Liver (tissue), 3 donors: ENCODE measurements at regions not wholly inside any gene's neighbourhood (a gene's known extent, or its start where the extent isn't known, plus 50 kb on each side); places are given as distances from the start of the nearest gene placed in this dataset.

Source experiments
- FOXA1 ChIP-seq: IDR thresholded peaks from 2 replicates; pipeline ENCODE4 v1.6.1; 2016; ENCODE audit warnings: antibody characterized with exemption
- JUND ChIP-seq, 2 donors: IDR thresholded peaks; 2 replicates each; pipeline ENCODE4 v1.6.1; 2016; ENCODE audit warnings: antibody characterized with exemption in 2 of 2
- TF ChIP-seq, protein P1 (sequence below): fragments of 150-350 bp; IDR thresholded peaks from 2 replicates; pipeline ENCODE4 v1.5.1; 2017; ENCODE audit warnings: improper control_type of control experiment, low read depth, low read length; ENCODE audit not compliant: missing input control
- donor health status: healthy.
- donor health status: healthy.

DNA sequence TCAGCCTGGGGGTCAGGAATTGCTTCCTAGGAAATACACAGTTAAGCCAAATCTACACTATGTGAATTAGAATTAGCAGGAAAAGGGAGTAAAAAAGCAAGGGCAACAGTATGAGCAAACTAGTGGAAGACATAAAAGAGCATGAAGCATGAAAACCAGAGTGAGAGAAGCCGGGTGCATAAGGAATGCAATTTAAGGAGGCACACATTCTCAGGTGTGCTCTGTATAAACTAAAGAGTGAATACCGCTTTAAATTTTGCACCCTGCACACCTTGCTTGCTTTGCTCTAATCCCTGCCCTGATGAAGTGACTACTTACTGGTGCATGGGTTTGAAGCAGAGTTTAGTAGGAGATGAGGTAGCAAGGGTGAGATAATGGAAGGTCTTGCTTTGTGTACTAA lies 65.7 kb upstream of the EPHA4 start:
- TF ChIP-seq, protein P1, sequence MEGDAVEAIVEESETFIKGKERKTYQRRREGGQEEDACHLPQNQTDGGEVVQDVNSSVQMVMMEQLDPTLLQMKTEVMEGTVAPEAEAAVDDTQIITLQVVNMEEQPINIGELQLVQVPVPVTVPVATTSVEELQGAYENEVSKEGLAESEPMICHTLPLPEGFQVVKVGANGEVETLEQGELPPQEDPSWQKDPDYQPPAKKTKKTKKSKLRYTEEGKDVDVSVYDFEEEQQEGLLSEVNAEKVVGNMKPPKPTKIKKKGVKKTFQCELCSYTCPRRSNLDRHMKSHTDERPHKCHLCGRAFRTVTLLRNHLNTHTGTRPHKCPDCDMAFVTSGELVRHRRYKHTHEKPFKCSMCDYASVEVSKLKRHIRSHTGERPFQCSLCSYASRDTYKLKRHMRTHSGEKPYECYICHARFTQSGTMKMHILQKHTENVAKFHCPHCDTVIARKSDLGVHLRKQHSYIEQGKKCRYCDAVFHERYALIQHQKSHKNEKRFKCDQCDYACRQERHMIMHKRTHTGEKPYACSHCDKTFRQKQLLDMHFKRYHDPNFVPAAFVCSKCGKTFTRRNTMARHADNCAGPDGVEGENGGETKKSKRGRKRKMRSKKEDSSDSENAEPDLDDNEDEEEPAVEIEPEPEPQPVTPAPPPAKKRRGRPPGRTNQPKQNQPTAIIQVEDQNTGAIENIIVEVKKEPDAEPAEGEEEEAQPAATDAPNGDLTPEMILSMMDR, result no peak
- TF ChIP-seq FOXA1 (no peak), JUND (IDR thresholded peaks at IDR 0.05) (no peak)
